Amygdala (tissue), 56 donors: ENCODE measurements at regions not wholly inside any gene's neighbourhood (a gene's known extent, or its start where the extent isn't known, plus 50 kb on each side); places are given as distances from the start of the nearest gene placed in this dataset.

ENCODE experiments used
- DNase-seq, 56 donors: peaks; one replicate each; lab custom pipeline; 2025; lab: John Stamatoyannopoulos, UW

GRCh38 chr15:85305050-85305449 is 75.4 kb upstream of the AKAP13 start:
- no peak for DNase-seq

GRCh38 chr15:85306946-85307686 is 73.3 kb upstream of the AKAP13 start:
- DNase-seq = no peak

- DNase-seq = no peak
Observed at GRCh38 chr15:85307687-85308045, 72.7 kb upstream of the AKAP13 start.

- no peak for DNase-seq
Observed at GRCh38 chr15:85311647-85312046, 68.8 kb upstream of the AKAP13 start.

GRCh38 chr15:85312486-85312885 is 67.9 kb upstream of the AKAP13 start:
- no peak for DNase-seq

- no peak for DNase-seq
Observed at GRCh38 chr15:85312929-85313331, 67.5 kb upstream of the AKAP13 start.

- no peak for DNase-seq
Observed at GRCh38 chr15:85313339-85313738, 67.1 kb upstream of the AKAP13 start.

GRCh38 chr15:85314146-85314545 is 66.3 kb upstream of the AKAP13 start:
- no peak for DNase-seq

GRCh38 chr15:85314633-85315032 is 65.8 kb upstream of the AKAP13 start:
- DNase-seq = no peak

GRCh38 chr15:85316244-85316934 is 64.0 kb upstream of the AKAP13 start:
- no peak for DNase-seq

GRCh38 chr15:85318048-85318731 is 62.2 kb upstream of the AKAP13 start:
- no peak for DNase-seq

- DNase-seq = no peak
Observed at GRCh38 chr15:85318732-85319076, 61.7 kb upstream of the AKAP13 start.

GRCh38 chr15:85324202-85324601 is 56.2 kb upstream of the AKAP13 start:
- DNase-seq = no peak

GRCh38 chr15:85325834-85326233 is 54.6 kb upstream of the AKAP13 start:
- DNase-seq = no peak

GRCh38 chr15:85326291-85326690 is 54.1 kb upstream of the AKAP13 start:
- DNase-seq = no peak

GRCh38 chr15:85327820-85328219 is 52.6 kb upstream of the AKAP13 start:
- DNase-seq = no peak

GRCh38 chr15:85329561-85330422 is 50.6 kb upstream of the AKAP13 start:
- peak in 12 of 56 donors; percentile 2 to 30 (median 8) for DNase-seq
